AG04450 (cell line): ENCODE measurements at regions not wholly inside any gene's neighbourhood (a gene's known extent, or its start where the extent isn't known, plus 50 kb on each side); places are given as distances from the start of the nearest gene placed in this dataset.
"Not testable (repeated sequence)": the region's sequence is repeated elsewhere in the genome, so short reads cannot be mapped to it uniquely, and the experiment has no call there.

Source experiments
- CTCF ChIA-PET: fragments of 300-600, 350-600 bp; formaldehyde crosslinking; extraction: SDS; loops from one replicate; lab custom pipeline; 2022; ENCODE audit warnings: antibody characterized with exemption, inconsistent platforms; lab: Charles Lee
- POLR2A ChIA-PET: fragments of 350-600 bp; formaldehyde crosslinking; extraction: SDS; loops from one replicate; lab custom pipeline; 2021; ENCODE audit warnings: antibody characterized with exemption, inconsistent platforms; lab: Yijun Ruan, JAX
- DNase-seq: peaks from one replicate; pipeline ENCODE4 v3.0.0-alpha.2; 2011; ENCODE audit warnings: low read depth, low spot score
- H3K27ac ChIP-seq: one replicate; pipeline ENCODE4 v1.5.1; 2012; ENCODE audit warnings: low read depth, low read length, control low read depth
- H3K27me3 ChIP-seq: one replicate; pipeline ENCODE4 v1.6.0; 2012; ENCODE audit warnings: low read length; ENCODE audit not compliant: control insufficient read depth, insufficient read depth
- H3K4me3 ChIP-seq: 2 replicates; pipeline ENCODE4 v1.5.1; 2011; ENCODE audit warnings: mild to moderate bottlenecking, low read depth, low read length, control low read depth
- H3K9me3 ChIP-seq: 2 replicates; pipeline ENCODE4 v1.5.1; 2012; ENCODE audit warnings: low read length; ENCODE audit not compliant: control insufficient read depth, insufficient read depth
- CTCF ChIP-seq: IDR thresholded peaks from 2 replicates; pipeline ENCODE4 v1.5.1; 2011; ENCODE audit warnings: low read depth, low read length, control low read depth, inconsistent platforms

GRCh38 chr7:80014511-80014910 is 120.1 kb upstream of the GNAI1 start:
- CTCF ChIA-PET = interaction anchor here (0.6 kb wide), 1 partner anchor 59 kb away, joined by 3 read pairs; no protein-coding TSS in a partner anchor

GRCh38 chr7:80008039-80008438 is 126.6 kb upstream of the GNAI1 start:
- Histone ChIP-seq H3K27me3 (no peaks in the 10 kb centered on the region), H3K4me3 (no peak overlapping the region), H3K27ac (no peak overlapping the region), H3K9me3 (no peaks in the 10 kb centered on the region)
- TF ChIP-seq CTCF = no peak
- CTCF ChIA-PET = no interaction called here
- POLR2A ChIA-PET = no interaction called here
- DNase-seq = no peak

More at GRCh38 chr7:80014511-80014910, 120.1 kb upstream of the GNAI1 start:
- POLR2A ChIA-PET = no interaction called here
- no peak overlapping the region for H3K27ac ChIP-seq
- no peak for DNase-seq
- H3K27me3 ChIP-seq = no peaks in the 10 kb centered on the region
- no peak for TF ChIP-seq CTCF
- H3K4me3 ChIP-seq = no peak overlapping the region
- H3K9me3 ChIP-seq = peaks cover 4% of the 10 kb centered on the region; the same call in 1 of the 2 replicates

- POLR2A ChIA-PET = no interaction called here
- CTCF ChIA-PET = no interaction called here
- H3K4me3 ChIP-seq = no peak overlapping the region
- H3K27me3 ChIP-seq = no peaks in the 10 kb centered on the region
- DNase-seq = no peak
- TF ChIP-seq CTCF = no peak
- H3K27ac ChIP-seq = no peak overlapping the region
- H3K9me3 ChIP-seq = no peaks in the 10 kb centered on the region
Observed at GRCh38 chr7:80002865-80003264, 131.8 kb upstream of the GNAI1 start.

- Histone ChIP-seq H3K9me3 (peaks cover 3% of the 10 kb centered on the region; the same call in 1 of the 2 replicates), H3K4me3 (no peak overlapping the region), H3K27ac (no peak overlapping the region), H3K27me3 (no peaks in the 10 kb centered on the region)
- TF ChIP-seq CTCF = no peak
- POLR2A ChIA-PET = no interaction called here
- CTCF ChIA-PET = interaction anchor here (0.9 kb wide), 1 partner anchor 20 kb away, joined by 3 read pairs; no protein-coding TSS in a partner anchor
- DNase-seq = no peak
Observed at GRCh38 chr7:79998363-79998762, 136.3 kb upstream of the GNAI1 start.

GRCh38 chr7:79997345-79997744 is 137.3 kb upstream of the GNAI1 start:
- H3K27me3 ChIP-seq = no peaks in the 10 kb centered on the region
- H3K9me3 ChIP-seq = peaks cover 3% of the 10 kb centered on the region; the same call in 1 of the 2 replicates
- no peak for DNase-seq
- H3K4me3 ChIP-seq = no peak overlapping the region
- CTCF ChIA-PET = interaction anchor here (0.9 kb wide), 1 partner anchor 21 kb away, joined by 3 read pairs; no protein-coding TSS in a partner anchor
- TF ChIP-seq CTCF = no peak
- no peak overlapping the region for H3K27ac ChIP-seq
- POLR2A ChIA-PET = no interaction called here

- CTCF ChIA-PET, H3K27ac ChIP-seq, DNase-seq, H3K4me3 ChIP-seq, H3K27me3 ChIP-seq, H3K9me3 ChIP-seq, POLR2A ChIA-PET: not testable (repeated sequence)
Observed at GRCh38 chr7:79995741-79996140, 138.9 kb upstream of the GNAI1 start.
